AG09309 (cell line): ENCODE measurements at regions not wholly inside any gene's neighbourhood (a gene's known extent, or its start where the extent isn't known, plus 50 kb on each side); places are given as distances from the start of the nearest gene placed in this dataset.
"Not testable (repeated sequence)": the region's sequence is repeated elsewhere in the genome, so short reads cannot be mapped to it uniquely, and the experiment has no call there.

Experiments
- DNase-seq: peaks from one replicate; pipeline ENCODE4 v3.0.0-alpha.2; 2010; ENCODE audit warnings: low read depth
- H3K4me3 ChIP-seq: 2 replicates; pipeline ENCODE4 v1.5.1; 2011; ENCODE audit warnings: mild to moderate bottlenecking, low read depth, low read length, moderate library complexity; ENCODE audit not compliant: control insufficient read depth
- TF ChIP-seq, protein P1 (sequence below): IDR thresholded peaks from 2 replicates; pipeline ENCODE4 v1.5.1; 2011; ENCODE audit warnings: mild to moderate bottlenecking, low read depth, low read length, inconsistent platforms; ENCODE audit not compliant: insufficient read depth, control insufficient read depth; ENCODE audit errors: missing control alignments

DNA sequence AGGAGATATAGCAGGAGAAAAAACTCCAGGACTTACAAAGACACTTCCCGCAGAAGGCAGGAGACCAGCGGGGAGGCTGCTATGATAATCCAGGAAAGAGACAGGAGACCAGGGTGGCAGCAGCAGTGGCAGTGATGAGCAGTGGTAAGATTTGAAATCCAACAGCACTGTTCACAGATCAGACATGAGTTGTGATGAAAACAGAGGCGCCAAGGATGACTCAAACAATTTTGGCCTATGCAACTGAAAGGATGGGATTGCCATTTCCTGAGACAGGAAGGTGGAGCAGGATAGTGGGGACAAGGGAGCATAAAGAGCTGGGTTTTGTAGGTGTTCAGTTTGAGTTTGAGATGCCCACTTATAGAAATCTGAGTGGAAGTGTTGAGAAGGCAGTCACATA is 108.6 kb upstream of the DYRK2 start:
- TF ChIP-seq, protein P1, sequence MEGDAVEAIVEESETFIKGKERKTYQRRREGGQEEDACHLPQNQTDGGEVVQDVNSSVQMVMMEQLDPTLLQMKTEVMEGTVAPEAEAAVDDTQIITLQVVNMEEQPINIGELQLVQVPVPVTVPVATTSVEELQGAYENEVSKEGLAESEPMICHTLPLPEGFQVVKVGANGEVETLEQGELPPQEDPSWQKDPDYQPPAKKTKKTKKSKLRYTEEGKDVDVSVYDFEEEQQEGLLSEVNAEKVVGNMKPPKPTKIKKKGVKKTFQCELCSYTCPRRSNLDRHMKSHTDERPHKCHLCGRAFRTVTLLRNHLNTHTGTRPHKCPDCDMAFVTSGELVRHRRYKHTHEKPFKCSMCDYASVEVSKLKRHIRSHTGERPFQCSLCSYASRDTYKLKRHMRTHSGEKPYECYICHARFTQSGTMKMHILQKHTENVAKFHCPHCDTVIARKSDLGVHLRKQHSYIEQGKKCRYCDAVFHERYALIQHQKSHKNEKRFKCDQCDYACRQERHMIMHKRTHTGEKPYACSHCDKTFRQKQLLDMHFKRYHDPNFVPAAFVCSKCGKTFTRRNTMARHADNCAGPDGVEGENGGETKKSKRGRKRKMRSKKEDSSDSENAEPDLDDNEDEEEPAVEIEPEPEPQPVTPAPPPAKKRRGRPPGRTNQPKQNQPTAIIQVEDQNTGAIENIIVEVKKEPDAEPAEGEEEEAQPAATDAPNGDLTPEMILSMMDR = no peak
- DNase-seq = no peak
- H3K4me3 ChIP-seq = no peak overlapping the region

DNA sequence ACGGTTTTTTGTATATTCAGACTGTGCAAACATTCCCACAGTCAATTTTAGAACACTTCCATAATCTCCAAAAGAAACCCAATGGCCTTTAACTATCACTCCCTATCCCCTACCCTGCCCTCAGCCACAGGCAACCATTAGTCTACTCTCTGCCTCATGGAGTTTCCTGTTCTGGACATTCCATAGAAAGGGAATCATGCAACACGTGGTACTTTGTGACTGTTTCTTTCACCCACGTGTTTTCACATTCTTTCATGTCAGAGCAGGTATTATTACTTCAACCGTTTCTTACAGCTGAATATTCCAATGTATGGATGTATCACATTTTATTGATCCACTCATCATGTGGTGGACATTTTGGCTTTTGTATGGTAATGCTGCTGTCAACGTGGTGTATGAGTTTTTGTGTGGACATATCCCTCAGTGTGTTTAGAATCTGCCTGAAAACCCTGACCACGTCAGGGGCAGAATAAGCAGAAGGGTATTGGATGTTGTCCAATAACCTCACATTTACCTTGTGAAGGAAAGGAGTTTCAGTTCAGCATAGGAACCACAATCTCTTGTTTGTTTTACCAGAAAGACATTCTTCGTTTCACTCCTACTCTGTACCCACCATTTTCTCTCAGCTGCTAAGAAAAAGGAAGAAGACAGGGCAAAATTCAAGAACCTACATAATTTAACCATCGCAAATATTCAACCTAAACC is 107.5 kb upstream of the DYRK2 start:
- TF ChIP-seq, protein P1 = no peak
- no peak for DNase-seq
- H3K4me3 ChIP-seq = no peak overlapping the region

DNA sequence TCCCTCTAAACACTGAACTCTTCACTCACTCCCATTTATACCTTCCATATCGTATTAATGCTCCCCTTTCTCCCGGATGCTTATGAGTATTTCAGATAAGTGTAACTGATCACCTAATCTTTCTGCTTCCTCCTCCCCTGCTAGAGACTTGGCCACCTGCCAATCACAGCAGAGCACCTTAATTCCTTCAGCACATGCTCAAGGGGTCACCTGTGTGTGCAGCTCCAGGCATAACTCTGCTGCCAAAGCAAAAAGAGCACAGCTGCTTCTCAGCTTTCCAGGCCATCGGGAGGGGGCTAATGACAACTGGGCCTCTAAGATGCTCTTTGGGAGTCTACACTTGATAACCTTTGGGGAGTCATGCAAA is 106.9 kb upstream of the DYRK2 start:
- no peak for DNase-seq

DNA sequence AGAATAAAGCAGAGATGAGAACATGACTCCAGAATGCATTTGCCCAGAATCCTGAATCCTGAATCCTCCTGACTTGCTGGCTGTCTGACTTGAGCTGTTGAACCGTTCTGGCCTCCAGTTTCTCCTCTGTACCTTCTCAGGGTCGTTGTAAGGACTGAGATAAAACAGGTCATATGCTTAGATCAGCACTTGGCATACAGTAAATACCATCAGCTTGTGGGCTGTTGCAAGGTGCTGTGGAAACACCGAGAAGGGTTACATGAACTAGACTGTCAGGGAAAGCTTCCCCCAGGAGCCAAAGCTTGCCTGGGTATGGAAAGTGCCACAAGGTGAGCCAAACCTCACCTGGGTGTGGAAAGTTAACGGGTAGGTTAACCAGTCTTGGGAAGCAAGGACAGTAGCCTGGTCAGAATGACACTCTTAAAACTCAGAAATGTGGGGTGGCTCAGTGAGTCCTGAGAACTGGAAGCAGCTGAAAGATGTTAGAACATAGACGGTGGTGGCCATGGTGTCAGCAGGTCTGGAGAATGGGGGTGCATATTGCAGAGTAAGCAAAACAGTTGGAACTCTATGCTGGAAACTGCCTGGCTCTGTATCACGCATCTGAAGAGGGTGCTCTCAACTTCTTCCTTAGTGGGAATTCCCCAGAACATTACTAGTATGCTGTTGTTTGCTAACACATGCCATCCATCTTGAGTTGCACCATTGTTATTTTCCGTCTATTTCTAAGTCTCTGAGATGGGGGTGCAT is 105.3 kb upstream of the DYRK2 start:
- TF ChIP-seq, protein P1 = no peak
- DNase-seq = no peak
- no peak overlapping the region for H3K4me3 ChIP-seq

More for the DNA sequence above, 106.9 kb upstream of the DYRK2 start:
- H3K4me3 ChIP-seq = no peak overlapping the region
- TF ChIP-seq, protein P1 = no peak

DNA sequence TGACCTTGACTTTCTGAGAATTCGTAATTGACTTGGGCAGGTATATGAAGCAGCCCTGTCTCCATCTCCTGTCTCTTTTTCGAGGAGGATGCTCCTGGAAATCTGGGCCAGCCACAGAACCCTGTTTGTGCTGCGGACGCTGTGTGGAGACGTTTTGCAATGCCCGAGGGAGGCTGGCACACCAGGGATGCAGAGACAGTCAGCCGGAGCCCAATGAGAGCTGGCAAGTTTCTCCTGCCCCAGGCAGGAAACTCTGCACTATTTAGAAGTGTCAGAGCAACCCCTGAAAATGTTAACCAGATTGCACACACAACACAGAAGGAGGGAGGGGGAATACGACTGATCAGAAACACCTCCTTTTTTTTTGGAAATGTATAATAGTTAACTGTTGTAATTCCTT is 103.2 kb upstream of the DYRK2 start:
- no peak overlapping the region for H3K4me3 ChIP-seq
- no peak for DNase-seq
- TF ChIP-seq, protein P1 = no peak

DNA sequence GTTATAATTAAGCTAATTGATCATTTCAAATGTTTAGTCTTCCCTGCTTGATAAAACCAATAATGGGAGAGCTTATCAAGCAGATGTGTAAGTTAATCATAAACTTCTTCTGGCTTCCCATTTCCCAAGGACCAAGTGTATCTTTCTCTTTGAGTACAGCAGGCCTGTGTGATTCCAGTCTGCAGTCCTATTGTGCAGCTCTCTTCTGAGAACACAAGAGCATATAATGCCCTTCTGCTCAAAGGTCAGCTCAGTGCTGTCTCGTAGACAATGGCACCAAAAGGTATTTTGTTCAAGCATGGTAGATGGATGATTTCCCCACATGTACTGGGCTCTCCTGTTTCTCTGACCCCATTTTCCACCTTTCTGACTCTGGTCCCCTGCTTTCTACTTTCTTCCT is 101.8 kb upstream of the DYRK2 start:
- DNase-seq = no peak
- TF ChIP-seq, protein P1 = no peak
- H3K4me3 ChIP-seq = no peak overlapping the region

DNA sequence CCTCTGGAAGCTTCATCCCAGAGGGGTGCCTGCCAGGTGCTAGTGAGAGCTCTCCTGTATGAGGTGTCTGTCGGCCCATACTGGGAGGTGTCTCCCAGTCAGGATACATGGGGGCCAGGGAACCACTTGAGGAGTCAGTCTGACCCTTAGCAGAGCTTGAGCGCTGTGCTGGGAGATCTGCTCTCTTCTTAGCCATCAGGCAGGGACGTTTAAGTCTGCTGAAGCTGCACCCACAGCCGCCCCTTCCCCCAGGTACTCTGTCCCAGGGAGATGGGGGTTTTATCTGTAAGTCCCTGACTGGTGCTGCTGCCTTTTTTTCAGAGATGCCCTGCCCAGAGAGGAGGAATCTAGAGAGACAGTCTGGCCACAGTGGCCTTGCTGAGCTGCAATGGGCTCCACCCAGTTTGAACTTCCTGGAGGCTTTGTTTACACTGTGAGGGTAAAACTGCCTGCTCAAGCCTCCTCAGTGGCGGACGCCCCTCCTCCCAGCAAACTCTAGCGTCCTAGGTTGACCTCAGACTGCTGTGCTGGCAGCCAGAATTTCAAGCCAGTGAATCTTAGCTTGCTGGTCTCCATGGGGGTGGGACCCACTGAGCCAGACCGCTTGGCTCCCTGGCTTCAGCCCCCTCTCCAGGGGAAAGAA is 93.3 kb upstream of the DYRK2 start:
- not testable (repeated sequence) for DNase-seq

More for the DNA sequence above, 93.3 kb upstream of the DYRK2 start:
- not testable (repeated sequence) for H3K4me3 ChIP-seq
